ENCODE measurements at regions not wholly inside any gene's neighbourhood (a gene's known extent, or its start where the extent isn't known, plus 50 kb on each side); places are given as distances from the start of the nearest gene placed in this dataset.

GRCh38 chr5:36502608-36503007 lies 103.8 kb upstream of the SLC1A3 start:
- no peak for TF ChIP-seq POLR2A (IDR thresholded peaks at IDR 0.05)
- TF ChIP-seq CTCF (IDR thresholded peaks at IDR 0.05) = no peak
- TF ChIP-seq EP300 (IDR thresholded peaks at IDR 0.05) = no peak

Measured in tibial nerve (tissue), 4 donors.